ENCODE measurements at regions not wholly inside any gene's neighbourhood (a gene's known extent, or its start where the extent isn't known, plus 50 kb on each side); places are given as distances from the start of the nearest gene placed in this dataset.

- Mint-ChIP-seq H3K27ac (no peak overlapping the region), H3K4me1 (no peaks in the 10 kb centered on the region), H3K4me3 (no peak overlapping the region), H3K9me3 (ENCODE audit: insufficient read depth) (no peaks in the 10 kb centered on the region), H3K27me3 (no peaks in the 10 kb centered on the region)
- Histone ChIP-seq H3K79me2 (ENCODE audit: control insufficient read depth, insufficient read depth, low read length) (no peaks in the 10 kb centered on the region), H4K20me1 (ENCODE audit: control insufficient read depth, insufficient read depth, low read length, poor library complexity, severe bottlenecking) (no peaks in the 10 kb centered on the region), H3K36me3 (replicated peaks in 1 of 2; ENCODE audit: control extremely low read depth in 1 of 2, control insufficient read depth in 1 of 2, extremely low read depth in 1 of 2, insufficient read depth in 2 of 2, low read length in 1 of 2) (no peaks in the 10 kb centered on the region), H3K9me3 (ENCODE audit: control extremely low read depth in 1 of 3, control insufficient read depth in 2 of 3, insufficient read depth in 1 of 3, low read length in 2 of 3) (peaks cover 0 to 11% (median 0%) of the 10 kb centered on the region in 3 donors), H2AFZ (ENCODE audit: insufficient read depth, low read depth, low read length, poor library complexity, severe bottlenecking) (no peak overlapping the region), H3K27ac (ENCODE audit: low read length in 2 of 2) (no peak overlapping the region), H3K9ac (ENCODE audit: low read length) (no peak overlapping the region), H3K4me3 (ENCODE audit: control extremely low read depth in 1 of 5, extremely low read depth in 1 of 5, insufficient read depth in 1 of 5, low read depth in 2 of 5, low read length in 4 of 5) (no peak overlapping the region), H3K4me2 (replicated peaks; ENCODE audit: low read depth, low read length, poor library complexity, severe bottlenecking) (no peak overlapping the region), H3K4me1 (ENCODE audit: control insufficient read depth in 2 of 2, insufficient read depth in 2 of 2, low read length in 2 of 2) (no peaks in the 10 kb centered on the region), H3K27me3 (replicated peaks in 1 of 4; ENCODE audit: control extremely low read depth in 1 of 4, control insufficient read depth in 3 of 4, insufficient read depth in 4 of 4, low read length in 3 of 4) (no peaks in the 10 kb centered on the region)
- ChIA-PET CTCF (no interaction called here), POLR2A (no interaction called here)
- no peak for DNase-seq
- intact Hi-C loops (cut with micrococcal nuclease): no loop called here
- no peak for ATAC-seq (ENCODE audit: low read depth)
- WGBS (ENCODE audit: insufficient coverage): 96% methylated on average over 5 of the region's 8 CpGs
- no peak for TF ChIP-seq CTCF (IDR thresholded peaks at IDR 0.05)
- no peak for TF ChIP-seq EZH2 (IDR thresholded peaks at IDR 0.05; ENCODE audit: borderline replicate concordance, insufficient read depth, low read depth, low read length, poor library complexity, severe bottlenecking)
These were observed 527.5 kb downstream of the INHBA start for GRCh38 chr7:41175435-41175834.

GRCh38 chr7:41174521-41174920 lies 528.4 kb downstream of the INHBA start:
- H3K4me1 Mint-ChIP-seq: no peaks in the 10 kb centered on the region
- no peaks in the 10 kb centered on the region for H3K36me3 ChIP-seq (replicated peaks in 1 of 2; ENCODE audit: control extremely low read depth in 1 of 2, control insufficient read depth in 1 of 2, extremely low read depth in 1 of 2, insufficient read depth in 2 of 2, low read length in 1 of 2)
- intact Hi-C loops (cut with micrococcal nuclease): no loop called here
- H3K79me2 ChIP-seq (ENCODE audit: control insufficient read depth, insufficient read depth, low read length): no peaks in the 10 kb centered on the region
- H3K4me3 ChIP-seq (ENCODE audit: control extremely low read depth in 1 of 5, extremely low read depth in 1 of 5, insufficient read depth in 1 of 5, low read depth in 2 of 5, low read length in 4 of 5): no peak overlapping the region
- H4K20me1 ChIP-seq (ENCODE audit: control insufficient read depth, insufficient read depth, low read length, poor library complexity, severe bottlenecking): no peaks in the 10 kb centered on the region
- no peaks in the 10 kb centered on the region for H3K4me1 ChIP-seq (ENCODE audit: control insufficient read depth in 2 of 2, insufficient read depth in 2 of 2, low read length in 2 of 2)
- peaks cover 0 to 11% (median 0%) of the 10 kb centered on the region in 3 donors for H3K9me3 ChIP-seq (ENCODE audit: control extremely low read depth in 1 of 3, control insufficient read depth in 2 of 3, insufficient read depth in 1 of 3, low read length in 2 of 3)
- WGBS (ENCODE audit: insufficient coverage): no CpG with 5 or more reads among the region's 2 CpGs
- H3K27ac ChIP-seq (ENCODE audit: low read length in 2 of 2): no peak overlapping the region
- no peak overlapping the region for H2AFZ ChIP-seq (ENCODE audit: insufficient read depth, low read depth, low read length, poor library complexity, severe bottlenecking)
- no peaks in the 10 kb centered on the region for H3K27me3 Mint-ChIP-seq
- H3K4me2 ChIP-seq (replicated peaks; ENCODE audit: low read depth, low read length, poor library complexity, severe bottlenecking): no peak overlapping the region
- no peak overlapping the region for H3K9ac ChIP-seq (ENCODE audit: low read length)
- no peaks in the 10 kb centered on the region for H3K27me3 ChIP-seq (replicated peaks in 1 of 4; ENCODE audit: control extremely low read depth in 1 of 4, control insufficient read depth in 3 of 4, insufficient read depth in 4 of 4, low read length in 3 of 4)
- ChIA-PET CTCF (no interaction called here), POLR2A (no interaction called here)
- TF ChIP-seq EZH2 (IDR thresholded peaks at IDR 0.05; ENCODE audit: borderline replicate concordance, insufficient read depth, low read depth, low read length, poor library complexity, severe bottlenecking) (no peak), CTCF (IDR thresholded peaks at IDR 0.05) (no peak)
- DNase-seq (no peak), ATAC-seq (ENCODE audit: low read depth) (no peak)
- no peak overlapping the region for H3K4me3 Mint-ChIP-seq
- H3K27ac Mint-ChIP-seq: no peak overlapping the region
- no peaks in the 10 kb centered on the region for H3K9me3 Mint-ChIP-seq (ENCODE audit: insufficient read depth)
